K562 (cell line): ENCODE measurements at regions not wholly inside any gene's neighbourhood (a gene's known extent, or its start where the extent isn't known, plus 50 kb on each side); places are given as distances from the start of the nearest gene placed in this dataset.
A peak's percentile ranks its signal among the peaks of the same experiment; 100 is the strongest.

Source experiments
- ATAC-seq: fragments of 200-7000 bp; cut with Tn5 transposase; 3 replicates; pipeline ENCODE4 v1.9.1; 2020; ENCODE audit warnings: moderate library complexity
- BruUV-seq: library from RNA; stranded (reverse); fragments of 400-500 nt; replicated peaks from 2 replicates; lab custom pipeline; 2021; lab: Mats Ljungman, UMichigan
- CTCF ChIA-PET: fragments of 300-600 bp; formaldehyde crosslinking; extraction: SDS; loops from one replicate; lab custom pipeline; 2021; ENCODE audit warnings: low intra/inter-chr PET ratio; lab: Yijun Ruan, JAX
- POLR2A ChIA-PET: fragments of 300-600, 350-650 bp; sonication (Branson Sonifier 250); formaldehyde crosslinking; extraction: SDS; loops from one replicate; lab custom pipeline; 2021; ENCODE audit warnings: antibody characterized with exemption, inconsistent platforms; lab: Yijun Ruan, JAX
- DNase-seq, 4 experiments: peaks; one replicate each; pipeline versions ENCODE4 v3.0.0 to v3.0.0-alpha.2; 2011 to 2018; ENCODE audit warnings: low spot score in 3 of 4, mixed read lengths in 3 of 4; ENCODE audit errors: extremely low read depth in 1 of 4
- FAIRE-seq: peaks from 2 replicates; lab custom pipeline; 2011; peaks lifted over from hg19 to GRCh38; lab: Jason Lieb, UNC
- H2AFZ ChIP-seq: 2 replicates; pipeline ENCODE4 v1.6.0; 2011; ENCODE audit warnings: low read depth, low read length, control low read depth, inconsistent platforms
- H3K27ac ChIP-seq: fragments of 200-600 bp; 3 replicates; pipeline ENCODE4 v1.8.0; 2011; ENCODE audit warnings: low read depth, mild to moderate bottlenecking, control low read depth, inconsistent platforms, low read length, moderate library complexity, mixed read lengths; ENCODE audit errors: extremely low read depth
- H3K27me3 ChIP-seq, 2 experiments: fragments of 300-600 bp in 1 of 2; 2 replicates in 1 of 2; 3 replicates in 1 of 2; pipeline versions ENCODE4 v1.6.0 to v1.8.0; 2011; ENCODE audit warnings: inconsistent platforms in 2 of 2, low read length in 2 of 2, mild to moderate bottlenecking in 1 of 2, mixed read lengths in 1 of 2, moderate library complexity in 1 of 2; ENCODE audit not compliant: control insufficient read depth in 2 of 2, insufficient read depth in 2 of 2
- H3K36me3 ChIP-seq: fragments of 300-600 bp; 3 replicates; pipeline ENCODE4 v1.8.0; 2011; ENCODE audit warnings: mild to moderate bottlenecking, low read length, inconsistent platforms; ENCODE audit not compliant: control insufficient read depth, insufficient read depth
- H3K4me1 ChIP-seq, 2 experiments: fragments of 200-600 bp in 1 of 2; replicated peaks in 1 of 2; 2 replicates in 1 of 2; 3 replicates in 1 of 2; pipeline versions ENCODE4 v1.5.1 to v1.8.0; 2011; ENCODE audit warnings: inconsistent platforms in 2 of 2, low read length in 2 of 2, mild to moderate bottlenecking in 1 of 2, mixed read lengths in 1 of 2, moderate library complexity in 1 of 2; ENCODE audit not compliant: control insufficient read depth in 2 of 2, insufficient read depth in 2 of 2
- H3K4me2 ChIP-seq: 2 replicates; pipeline ENCODE4 v1.6.1; 2011; ENCODE audit warnings: low read length, control low read depth, inconsistent platforms, mixed read lengths; ENCODE audit not compliant: insufficient read depth
- H3K4me3 ChIP-seq: fragments of 200-600 bp; sonication (generic), shearing (Covaris generic); 2 replicates; pipeline ENCODE4 v1.5.1; 2016; ENCODE audit warnings: control low read depth, inconsistent platforms
- H3K79me2 ChIP-seq: fragments of 200-600 bp; 3 replicates; pipeline ENCODE4 v1.8.0; 2011; ENCODE audit warnings: low read length, inconsistent platforms; ENCODE audit not compliant: control insufficient read depth, insufficient read depth
- H3K9ac ChIP-seq, 2 experiments: 2 replicates each; pipeline versions ENCODE4 v1.6.0 to v1.6.1; 2011; ENCODE audit warnings: low read depth in 2 of 2, low read length in 2 of 2, control low read depth in 1 of 2, inconsistent platforms in 1 of 2, mild to moderate bottlenecking in 1 of 2, mixed read lengths in 1 of 2; ENCODE audit not compliant: insufficient read depth in 1 of 2
- H3K9me1 ChIP-seq: one replicate; pipeline ENCODE4 v1.6.0; 2011; ENCODE audit warnings: inconsistent platforms, mild to moderate bottlenecking, low read length, moderate library complexity; ENCODE audit not compliant: control insufficient read depth, insufficient read depth
- H3K9me3 ChIP-seq: replicated peaks from 2 replicates; pipeline ENCODE4 v1.5.1; 2011; ENCODE audit warnings: low read depth, low read length, inconsistent platforms; ENCODE audit not compliant: control insufficient read depth, insufficient read depth
- H4K20me1 ChIP-seq: replicated peaks from 2 replicates; pipeline ENCODE4 v1.6.1; 2011; ENCODE audit warnings: low read length, inconsistent platforms, mixed read lengths; ENCODE audit not compliant: control insufficient read depth, insufficient read depth
- BRD4 ChIP-seq: fragments of 200-600 bp; sonication (generic); IDR thresholded peaks from 2 replicates; pipeline ENCODE4 v1.6.1; 2017; ENCODE audit warnings: inconsistent platforms
- COPS2 ChIP-seq: fragments of 450-650 bp; conservative IDR thresholded peaks from 2 replicates; pipeline ENCODE4 v1.6.1; 2016; ENCODE audit warnings: mild to moderate bottlenecking, moderate library complexity
- ELF1 ChIP-seq: fragments of 200-800 bp; sonication (Bioruptor generic); IDR thresholded peaks from 2 replicates; pipeline ENCODE4 v1.6.1; 2016; ENCODE audit warnings: missing genetic modification characterization, missing compliant biosample characterization
- FOXA3 ChIP-seq, 2 experiments: fragments of 450-650 bp in 1 of 2; sonication (generic) in 1 of 2; formaldehyde crosslinking; IDR thresholded peaks in 1 of 2; conservative IDR thresholded peaks in 1 of 2; 2 replicates each; pipeline versions ENCODE4 v1.4.0 to v1.8.0; 2020 to 2022; ENCODE audit warnings: mild to moderate bottlenecking in 2 of 2, missing genetic modification reagents in 1 of 2
- NR2C2 ChIP-seq, 2 experiments: fragments of 200-800 bp in 1 of 2; sonication (Bioruptor generic) in 1 of 2; sonication (generic) in 1 of 2; formaldehyde crosslinking in 1 of 2; IDR thresholded peaks; 2 replicates each; pipeline versions ENCODE4 v1.6.1 to v1.8.0; 2016 to 2022; ENCODE audit warnings: mild to moderate bottlenecking in 1 of 2, missing compliant biosample characterization in 1 of 2, missing genetic modification characterization in 1 of 2, missing genetic modification reagents in 1 of 2
- PATZ1 ChIP-seq: fragments of 250-450 bp; sonication (Bioruptor Pico); IDR thresholded peaks from 2 replicates; pipeline ENCODE4 v1.5.0; 2020; ENCODE audit warnings: mild to moderate bottlenecking, borderline replicate concordance
- RBFOX2 ChIP-seq: fragments of 200-400 bp; formaldehyde crosslinking; IDR thresholded peaks from 2 replicates; pipeline ENCODE4 v1.6.1; 2017; ENCODE audit warnings: low read depth, mild to moderate bottlenecking, low read length, moderate library complexity
- RBM34 ChIP-seq: fragments of 200-400 bp; formaldehyde crosslinking; IDR thresholded peaks from 2 replicates; pipeline ENCODE4 v1.6.1; 2018; ENCODE audit warnings: low read length, borderline replicate concordance; ENCODE audit not compliant: insufficient read depth
- SREBF2 ChIP-seq: sonication (generic); formaldehyde crosslinking; IDR thresholded peaks from 2 replicates; pipeline ENCODE4 v1.4.0; 2020; ENCODE audit warnings: mild to moderate bottlenecking, missing genetic modification reagents
- TCF3 ChIP-seq: sonication (generic); formaldehyde crosslinking; IDR thresholded peaks from 2 replicates; pipeline ENCODE4 v1.4.0; 2020; ENCODE audit warnings: mild to moderate bottlenecking, missing genetic modification reagents
- ZNF134 ChIP-seq: fragments of 250-450 bp; sonication (Bioruptor Pico); conservative IDR thresholded peaks from 2 replicates; pipeline ENCODE4 v1.4.0; 2020
- ZNF23 ChIP-seq: fragments of 250-450 bp; sonication (Bioruptor Pico); IDR thresholded peaks from 2 replicates; pipeline ENCODE4 v1.4.0; 2020; ENCODE audit warnings: mild to moderate bottlenecking
- ZNF592 ChIP-seq: fragments of 450-650 bp; IDR thresholded peaks from 2 replicates; pipeline ENCODE4 v1.6.1; 2017; ENCODE audit warnings: antibody characterized with exemption, mild to moderate bottlenecking
- ZNF75A ChIP-seq: fragments of 450-650 bp; formaldehyde crosslinking; IDR thresholded peaks from 2 replicates; pipeline ENCODE4 v1.4.0; 2020; ENCODE audit warnings: mild to moderate bottlenecking
- ZNF766 ChIP-seq: fragments of 200-800 bp; sonication (Bioruptor generic); conservative IDR thresholded peaks from 2 replicates; pipeline ENCODE4 v1.6.1; 2016; ENCODE audit warnings: missing genetic modification characterization, missing compliant biosample characterization
- WGBS: fragments of 100-300 bp; shearing (Covaris generic); methylation state at CpG from one replicate; pipeline ENCODE4 v1.1.6; 2016; ENCODE audit warnings: low coverage, mixed read lengths; ENCODE audit not compliant: insufficient coverage; ENCODE audit errors: missing lambda C conversion rate; 5-methylcytosine and 5-hydroxymethylcytosine counted together
- in situ Hi-C: fragments of 300-500 bp; cut with MboI; formaldehyde crosslinking; loops from 4 replicates; pipeline ENCODE4 v1.15.0; 2018; ENCODE audit warnings: inconsistent platforms, mixed read lengths
- intact Hi-C: fragments of 100-400 bp; cut with micrococcal nuclease; formaldehyde crosslinking; loops from 2 replicates; pipeline ENCODE4 v1.14.2; 2022

- peak overlapping the region; percentile 97 for H2AFZ ChIP-seq
- H3K36me3 ChIP-seq: no peaks in the 10 kb centered on the region
- POLR2A ChIA-PET: interaction anchor here (0.8 kb wide), 1 partner anchor 238 kb away, joined by 3 read pairs; no protein-coding TSS in a partner anchor
- 16% methylated on average over 9 of the region's 9 CpGs for WGBS
- peak overlapping the region; percentile 74 for H3K4me2 ChIP-seq
- peak overlapping the region; percentile 45 to 70; a peak in 3 of 4 replicates for H3K9ac ChIP-seq
- H3K4me3 ChIP-seq: no peak overlapping the region
- FAIRE-seq: no peak
- peak; percentile 62 for ATAC-seq
- in situ Hi-C loops: no loop called here
- H4K20me1 ChIP-seq: no peaks in the 10 kb centered on the region
- H3K9me3 ChIP-seq: no peaks in the 10 kb centered on the region
- peak in 2 of 4 experiments; percentile 13 to 36 for DNase-seq
- CTCF ChIA-PET: no interaction called here
- no peaks in the 10 kb centered on the region for H3K9me1 ChIP-seq
- H3K79me2 ChIP-seq: no peaks in the 10 kb centered on the region
- H3K4me1 ChIP-seq: peaks cover 11 to 26% of the 10 kb centered on the region in 2 experiments
- no TSS peak for BruUV-seq
- no peaks in the 10 kb centered on the region for H3K27me3 ChIP-seq
- intact Hi-C loops: no loop called here
- H3K27ac ChIP-seq: peak overlapping the region; percentile 79
- TF ChIP-seq TCF3 (CRISPR knock-in tag) (no peak), FOXA3 (CRISPR knock-in tag; conservative IDR thresholded peaks at IDR 0.05 in 1 of 2, IDR thresholded peaks at IDR 0.05 in 1 of 2) (peak in 1 of 2 experiments; percentile 72; a peak in 2 of 4 replicates), ELF1 (tag) (0 out of 2 replicates have a peak, but pooled peaks have one; percentile 18), ZNF592 (peak; percentile 75), BRD4 (peak; percentile 57; the same call in 1 of the 2 replicates), ZNF23 (CRISPR knock-in tag) (no peak), SREBF2 (CRISPR knock-in tag) (no peak), RBFOX2 (peak; percentile 40), ZNF75A (CRISPR knock-in tag) (no peak), PATZ1 (no peak), RBM34 (no peak), COPS2 (no peak), NR2C2 (CRISPR knock-in tag; IDR thresholded peaks at IDR 0.05) (no peak), NR2C2 (tag; IDR thresholded peaks at IDR 0.05) (peak; percentile 69), ZNF134 (no peak), ZNF766 (peak; percentile 66)
Measured at GRCh38 chr17:55576996-55577586, 65.8 kb upstream of the SMIM36 start.
